ENCODE measurements at regions not wholly inside any gene's neighbourhood (a gene's known extent, or its start where the extent isn't known, plus 50 kb on each side); places are given as distances from the start of the nearest gene placed in this dataset.

DNA sequence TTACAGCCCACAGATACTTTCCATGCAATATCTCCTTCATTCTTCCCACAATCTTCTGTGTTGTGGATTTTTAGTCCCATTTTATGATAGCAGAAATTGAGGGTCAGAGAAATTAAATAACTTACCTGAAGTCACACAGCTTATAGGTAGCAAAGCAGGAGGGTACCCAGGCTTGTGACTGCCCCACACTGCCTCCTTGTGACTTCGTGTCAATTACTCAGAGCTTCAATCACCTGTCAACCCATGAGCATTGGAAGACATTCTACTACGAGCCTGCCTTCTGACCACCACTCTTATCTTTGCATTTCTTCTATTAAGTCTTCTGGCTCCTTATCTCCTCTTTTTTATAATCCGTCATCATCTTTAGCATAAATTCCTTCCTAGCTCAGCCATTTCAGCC, 71.6 kb upstream of the NRSN1 start (continued):
- TF ChIP-seq, protein P1, sequence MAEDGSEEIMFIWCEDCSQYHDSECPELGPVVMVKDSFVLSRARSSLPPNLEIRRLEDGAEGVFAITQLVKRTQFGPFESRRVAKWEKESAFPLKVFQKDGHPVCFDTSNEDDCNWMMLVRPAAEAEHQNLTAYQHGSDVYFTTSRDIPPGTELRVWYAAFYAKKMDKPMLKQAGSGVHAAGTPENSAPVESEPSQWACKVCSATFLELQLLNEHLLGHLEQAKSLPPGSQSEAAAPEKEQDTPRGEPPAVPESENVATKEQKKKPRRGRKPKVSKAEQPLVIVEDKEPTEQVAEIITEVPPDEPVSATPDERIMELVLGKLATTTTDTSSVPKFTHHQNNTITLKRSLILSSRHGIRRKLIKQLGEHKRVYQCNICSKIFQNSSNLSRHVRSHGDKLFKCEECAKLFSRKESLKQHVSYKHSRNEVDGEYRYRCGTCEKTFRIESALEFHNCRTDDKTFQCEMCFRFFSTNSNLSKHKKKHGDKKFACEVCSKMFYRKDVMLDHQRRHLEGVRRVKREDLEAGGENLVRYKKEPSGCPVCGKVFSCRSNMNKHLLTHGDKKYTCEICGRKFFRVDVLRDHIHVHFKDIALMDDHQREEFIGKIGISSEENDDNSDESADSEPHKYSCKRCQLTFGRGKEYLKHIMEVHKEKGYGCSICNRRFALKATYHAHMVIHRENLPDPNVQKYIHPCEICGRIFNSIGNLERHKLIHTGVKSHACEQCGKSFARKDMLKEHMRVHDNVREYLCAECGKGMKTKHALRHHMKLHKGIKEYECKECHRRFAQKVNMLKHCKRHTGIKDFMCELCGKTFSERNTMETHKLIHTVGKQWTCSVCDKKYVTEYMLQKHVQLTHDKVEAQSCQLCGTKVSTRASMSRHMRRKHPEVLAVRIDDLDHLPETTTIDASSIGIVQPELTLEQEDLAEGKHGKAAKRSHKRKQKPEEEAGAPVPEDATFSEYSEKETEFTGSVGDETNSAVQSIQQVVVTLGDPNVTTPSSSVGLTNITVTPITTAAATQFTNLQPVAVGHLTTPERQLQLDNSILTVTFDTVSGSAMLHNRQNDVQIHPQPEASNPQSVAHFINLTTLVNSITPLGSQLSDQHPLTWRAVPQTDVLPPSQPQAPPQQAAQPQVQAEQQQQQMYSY (CRISPR knock-in tag; IDR thresholded peaks at IDR 0.05) = no peak
- TF ChIP-seq TCF7 (CRISPR knock-in tag; IDR thresholded peaks at IDR 0.05; ENCODE audit: low read depth) (no peak), JUN (CRISPR knock-in tag; IDR thresholded peaks at IDR 0.05) (no peak), TEAD4 (CRISPR knock-in tag; IDR thresholded peaks at IDR 0.05) (no peak), SP1 (CRISPR knock-in tag; conservative IDR thresholded peaks at IDR 0.05) (no peak), ELF4 (CRISPR knock-in tag; IDR thresholded peaks at IDR 0.05; ENCODE audit: low read depth) (no peak)
- TF ChIP-seq, protein P2, sequence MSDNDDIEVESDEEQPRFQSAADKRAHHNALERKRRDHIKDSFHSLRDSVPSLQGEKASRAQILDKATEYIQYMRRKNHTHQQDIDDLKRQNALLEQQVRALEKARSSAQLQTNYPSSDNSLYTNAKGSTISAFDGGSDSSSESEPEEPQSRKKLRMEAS (CRISPR knock-in tag; IDR thresholded peaks at IDR 0.05) = no peak

DNA sequence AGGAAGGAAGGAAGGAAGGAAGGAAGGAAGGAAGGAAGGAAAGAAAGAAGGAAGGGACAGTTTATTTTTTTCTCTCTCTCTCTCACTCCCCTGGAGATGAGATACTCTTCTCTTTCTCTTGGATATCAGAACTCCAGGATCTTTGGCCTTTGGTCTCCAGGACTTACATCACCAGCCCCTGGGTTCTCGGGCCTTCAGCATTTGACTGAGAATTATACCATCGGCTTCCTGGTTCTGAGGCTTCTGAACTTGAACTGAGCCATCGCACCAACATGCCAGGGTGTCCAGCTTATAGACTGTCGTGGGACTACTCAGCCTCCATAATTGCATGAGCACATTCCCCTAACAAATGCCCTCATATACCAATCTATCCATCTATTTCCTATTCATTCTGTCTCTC, 69.4 kb upstream of the NRSN1 start:
- H3K4me3 Mint-ChIP-seq = no peak overlapping the region
- H3K9me3 Mint-ChIP-seq = no peaks in the 10 kb centered on the region
- no peak for ATAC-seq
- no peaks in the 10 kb centered on the region for H3K36me3 Mint-ChIP-seq
- POLR2A ChIA-PET = no interaction called here
- no peaks in the 10 kb centered on the region for H3K27me3 Mint-ChIP-seq (ENCODE audit: low read depth)
- CTCF ChIA-PET = no interaction called here
- no peak overlapping the region for H3K27ac Mint-ChIP-seq
- no peak for DNase-seq (ENCODE audit: low spot score)
- H3K4me1 Mint-ChIP-seq = no peaks in the 10 kb centered on the region
- TF ChIP-seq ATF1 (CRISPR knock-in tag; IDR thresholded peaks at IDR 0.05) (no peak), CREM (CRISPR knock-in tag; IDR thresholded peaks at IDR 0.05) (no peak), ZNF671 (CRISPR knock-in tag; IDR thresholded peaks at IDR 0.05) (no peak), TCF7 (CRISPR knock-in tag; IDR thresholded peaks at IDR 0.05; ENCODE audit: low read depth) (no peak), ELF4 (CRISPR knock-in tag; IDR thresholded peaks at IDR 0.05; ENCODE audit: low read depth) (no peak), ZNF138 (CRISPR knock-in tag; conservative IDR thresholded peaks at IDR 0.05) (no peak), SMAD4 (CRISPR knock-in tag; IDR thresholded peaks at IDR 0.05) (no peak), EMX1 (CRISPR knock-in tag; IDR thresholded peaks at IDR 0.05) (no peak)
- TF ChIP-seq, protein P3, sequence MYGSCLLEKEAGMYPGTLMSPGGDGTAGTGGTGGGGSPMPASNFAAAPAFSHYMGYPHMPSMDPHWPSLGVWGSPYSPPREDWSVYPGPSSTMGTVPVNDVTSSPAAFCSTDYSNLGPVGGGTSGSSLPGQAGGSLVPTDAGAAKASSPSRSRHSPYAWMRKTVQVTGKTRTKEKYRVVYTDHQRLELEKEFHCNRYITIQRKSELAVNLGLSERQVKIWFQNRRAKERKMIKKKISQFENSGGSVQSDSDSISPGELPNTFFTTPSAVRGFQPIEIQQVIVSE (CRISPR knock-in tag; IDR thresholded peaks at IDR 0.05; ENCODE audit: borderline replicate concordance) = no peak
- TF ChIP-seq, protein P4, sequence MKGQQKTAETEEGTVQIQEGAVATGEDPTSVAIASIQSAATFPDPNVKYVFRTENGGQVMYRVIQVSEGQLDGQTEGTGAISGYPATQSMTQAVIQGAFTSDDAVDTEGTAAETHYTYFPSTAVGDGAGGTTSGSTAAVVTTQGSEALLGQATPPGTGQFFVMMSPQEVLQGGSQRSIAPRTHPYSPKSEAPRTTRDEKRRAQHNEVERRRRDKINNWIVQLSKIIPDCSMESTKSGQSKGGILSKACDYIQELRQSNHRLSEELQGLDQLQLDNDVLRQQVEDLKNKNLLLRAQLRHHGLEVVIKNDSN (CRISPR knock-in tag; IDR thresholded peaks at IDR 0.05) = no peak
- TF ChIP-seq, protein P5, sequence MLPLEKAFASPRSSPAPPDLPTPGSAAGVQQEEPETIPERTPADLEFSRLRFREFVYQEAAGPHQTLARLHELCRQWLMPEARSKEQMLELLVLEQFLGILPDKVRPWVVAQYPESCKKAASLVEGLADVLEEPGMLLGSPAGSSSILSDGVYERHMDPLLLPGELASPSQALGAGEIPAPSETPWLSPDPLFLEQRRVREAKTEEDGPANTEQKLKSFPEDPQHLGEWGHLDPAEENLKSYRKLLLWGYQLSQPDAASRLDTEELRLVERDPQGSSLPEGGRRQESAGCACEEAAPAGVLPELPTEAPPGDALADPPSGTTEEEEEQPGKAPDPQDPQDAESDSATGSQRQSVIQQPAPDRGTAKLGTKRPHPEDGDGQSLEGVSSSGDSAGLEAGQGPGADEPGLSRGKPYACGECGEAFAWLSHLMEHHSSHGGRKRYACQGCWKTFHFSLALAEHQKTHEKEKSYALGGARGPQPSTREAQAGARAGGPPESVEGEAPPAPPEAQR (CRISPR knock-in tag; IDR thresholded peaks at IDR 0.05) = no peak
- TF ChIP-seq, protein P6, sequence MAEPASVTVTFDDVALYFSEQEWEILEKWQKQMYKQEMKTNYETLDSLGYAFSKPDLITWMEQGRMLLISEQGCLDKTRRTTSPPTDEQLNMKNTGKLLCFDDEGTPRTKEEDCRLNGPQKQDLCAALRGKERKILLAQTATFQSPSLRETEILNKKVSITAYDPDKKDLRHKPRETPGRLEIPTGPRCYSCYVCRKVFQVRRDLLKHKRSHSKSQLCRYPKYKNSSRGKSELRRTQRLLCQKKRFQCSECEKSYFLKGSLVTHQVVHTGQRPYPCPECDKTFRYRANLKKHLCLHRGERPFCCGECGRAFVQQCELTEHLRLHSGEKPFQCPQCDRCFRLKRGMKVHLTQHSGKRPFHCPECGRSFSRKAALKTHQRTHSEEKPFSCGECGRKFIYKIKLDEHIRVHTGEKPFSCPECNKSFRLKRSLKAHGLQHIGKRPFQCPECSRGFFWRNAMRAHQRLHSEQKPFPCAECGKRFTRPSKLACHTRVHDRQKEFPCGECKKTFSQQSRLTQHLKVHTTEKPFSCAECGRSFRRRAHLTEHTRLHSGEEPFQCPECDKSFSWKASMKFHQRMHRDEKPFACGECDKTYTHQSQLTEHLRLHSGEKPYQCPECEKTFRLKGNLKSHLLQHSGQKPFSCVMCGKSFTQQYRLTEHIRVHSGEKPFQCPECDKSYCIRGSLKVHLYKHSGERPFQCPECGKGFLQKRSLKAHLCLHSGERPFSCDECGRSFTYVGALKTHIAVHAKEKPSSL (CRISPR knock-in tag; conservative IDR thresholded peaks at IDR 0.05) = no peak
- TF ChIP-seq, protein P7, sequence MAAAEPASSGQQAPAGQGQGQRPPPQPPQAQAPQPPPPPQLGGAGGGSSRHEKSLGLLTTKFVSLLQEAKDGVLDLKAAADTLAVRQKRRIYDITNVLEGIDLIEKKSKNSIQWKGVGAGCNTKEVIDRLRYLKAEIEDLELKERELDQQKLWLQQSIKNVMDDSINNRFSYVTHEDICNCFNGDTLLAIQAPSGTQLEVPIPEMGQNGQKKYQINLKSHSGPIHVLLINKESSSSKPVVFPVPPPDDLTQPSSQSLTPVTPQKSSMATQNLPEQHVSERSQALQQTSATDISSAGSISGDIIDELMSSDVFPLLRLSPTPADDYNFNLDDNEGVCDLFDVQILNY (CRISPR knock-in tag; IDR thresholded peaks at IDR 0.05) = no peak
- TF ChIP-seq, protein P8, sequence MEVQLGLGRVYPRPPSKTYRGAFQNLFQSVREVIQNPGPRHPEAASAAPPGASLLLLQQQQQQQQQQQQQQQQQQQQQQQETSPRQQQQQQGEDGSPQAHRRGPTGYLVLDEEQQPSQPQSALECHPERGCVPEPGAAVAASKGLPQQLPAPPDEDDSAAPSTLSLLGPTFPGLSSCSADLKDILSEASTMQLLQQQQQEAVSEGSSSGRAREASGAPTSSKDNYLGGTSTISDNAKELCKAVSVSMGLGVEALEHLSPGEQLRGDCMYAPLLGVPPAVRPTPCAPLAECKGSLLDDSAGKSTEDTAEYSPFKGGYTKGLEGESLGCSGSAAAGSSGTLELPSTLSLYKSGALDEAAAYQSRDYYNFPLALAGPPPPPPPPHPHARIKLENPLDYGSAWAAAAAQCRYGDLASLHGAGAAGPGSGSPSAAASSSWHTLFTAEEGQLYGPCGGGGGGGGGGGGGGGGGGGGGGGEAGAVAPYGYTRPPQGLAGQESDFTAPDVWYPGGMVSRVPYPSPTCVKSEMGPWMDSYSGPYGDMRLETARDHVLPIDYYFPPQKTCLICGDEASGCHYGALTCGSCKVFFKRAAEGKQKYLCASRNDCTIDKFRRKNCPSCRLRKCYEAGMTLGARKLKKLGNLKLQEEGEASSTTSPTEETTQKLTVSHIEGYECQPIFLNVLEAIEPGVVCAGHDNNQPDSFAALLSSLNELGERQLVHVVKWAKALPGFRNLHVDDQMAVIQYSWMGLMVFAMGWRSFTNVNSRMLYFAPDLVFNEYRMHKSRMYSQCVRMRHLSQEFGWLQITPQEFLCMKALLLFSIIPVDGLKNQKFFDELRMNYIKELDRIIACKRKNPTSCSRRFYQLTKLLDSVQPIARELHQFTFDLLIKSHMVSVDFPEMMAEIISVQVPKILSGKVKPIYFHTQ (CRISPR knock-in tag; IDR thresholded peaks at IDR 0.05) = no peak
- TF ChIP-seq, protein P9, sequence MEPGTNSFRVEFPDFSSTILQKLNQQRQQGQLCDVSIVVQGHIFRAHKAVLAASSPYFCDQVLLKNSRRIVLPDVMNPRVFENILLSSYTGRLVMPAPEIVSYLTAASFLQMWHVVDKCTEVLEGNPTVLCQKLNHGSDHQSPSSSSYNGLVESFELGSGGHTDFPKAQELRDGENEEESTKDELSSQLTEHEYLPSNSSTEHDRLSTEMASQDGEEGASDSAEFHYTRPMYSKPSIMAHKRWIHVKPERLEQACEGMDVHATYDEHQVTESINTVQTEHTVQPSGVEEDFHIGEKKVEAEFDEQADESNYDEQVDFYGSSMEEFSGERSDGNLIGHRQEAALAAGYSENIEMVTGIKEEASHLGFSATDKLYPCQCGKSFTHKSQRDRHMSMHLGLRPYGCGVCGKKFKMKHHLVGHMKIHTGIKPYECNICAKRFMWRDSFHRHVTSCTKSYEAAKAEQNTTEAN (CRISPR knock-in tag; IDR thresholded peaks at IDR 0.05) = no peak
